HepG2 (cell line): ENCODE measurements at regions not wholly inside any gene's neighbourhood (a gene's known extent, or its start where the extent isn't known, plus 50 kb on each side); places are given as distances from the start of the nearest gene placed in this dataset.

ENCODE experiments used
- ELF1 ChIP-seq: sonication (generic); formaldehyde crosslinking; IDR thresholded peaks from 2 replicates; pipeline ENCODE4 v1.4.0; 2020; ENCODE audit warnings: missing genetic modification reagents
- ELF4 ChIP-seq: sonication (generic); formaldehyde crosslinking; IDR thresholded peaks from 2 replicates; pipeline ENCODE4 v1.5.0; 2020; ENCODE audit warnings: missing genetic modification reagents, mild to moderate bottlenecking, moderate library complexity, borderline replicate concordance
- HDAC1 ChIP-seq: sonication (generic); formaldehyde crosslinking; IDR thresholded peaks from 2 replicates; pipeline ENCODE4 v1.5.1; 2020; ENCODE audit warnings: mild to moderate bottlenecking, missing genetic modification reagents
- HNF4A ChIP-seq: sonication (generic); formaldehyde crosslinking; IDR thresholded peaks from 2 replicates; pipeline ENCODE4 v1.4.0; 2020; ENCODE audit warnings: missing genetic modification reagents
- JUND ChIP-seq: sonication (generic); formaldehyde crosslinking; IDR thresholded peaks from 2 replicates; pipeline ENCODE4 v1.8.0; 2022; ENCODE audit warnings: mild to moderate bottlenecking, missing genetic modification reagents
- NFATC3 ChIP-seq: sonication (generic); formaldehyde crosslinking; IDR thresholded peaks from 2 replicates; pipeline ENCODE4 v1.5.1; 2020; ENCODE audit warnings: mild to moderate bottlenecking, missing genetic modification reagents
- PPARG ChIP-seq: conservative IDR thresholded peaks from 2 replicates; pipeline ENCODE4 v1.6.1; 2016; ENCODE audit warnings: missing biosample characterization, missing genetic modification reagents
- SIX4 ChIP-seq: sonication (generic); formaldehyde crosslinking; IDR thresholded peaks from 2 replicates; pipeline ENCODE4 v1.4.0; 2020; ENCODE audit warnings: missing genetic modification reagents
- ZBTB42 ChIP-seq: sonication (generic); formaldehyde crosslinking; IDR thresholded peaks from 2 replicates; pipeline ENCODE4 v1.5.0; 2020; ENCODE audit warnings: mild to moderate bottlenecking, missing genetic modification reagents
- ZNF75D ChIP-seq: sonication (generic); formaldehyde crosslinking; IDR thresholded peaks from 2 replicates; pipeline ENCODE4 v1.8.1; 2023; ENCODE audit warnings: missing genetic modification reagents, mild to moderate bottlenecking, borderline replicate concordance
- ZNF816 ChIP-seq: sonication (generic); formaldehyde crosslinking; IDR thresholded peaks from 2 replicates; pipeline ENCODE4 v1.8.0; 2022; ENCODE audit warnings: missing genetic modification reagents, mild to moderate bottlenecking, borderline replicate concordance
- ZZZ3 ChIP-seq: sonication (generic); formaldehyde crosslinking; IDR thresholded peaks from 2 replicates; pipeline ENCODE4 v1.4.0; 2020; ENCODE audit warnings: missing genetic modification reagents, mild to moderate bottlenecking, borderline replicate concordance
- TF ChIP-seq, protein P1 (sequence below): sonication (generic); formaldehyde crosslinking; IDR thresholded peaks from 2 replicates; pipeline ENCODE4 v1.4.0; 2020; ENCODE audit warnings: mild to moderate bottlenecking, low read depth, missing genetic modification reagents
- TF ChIP-seq, protein P2 (sequence below): sonication (generic); formaldehyde crosslinking; IDR thresholded peaks from 2 replicates; pipeline ENCODE4 v1.4.0; 2020; ENCODE audit warnings: missing genetic modification reagents, borderline replicate concordance
- TF ChIP-seq, protein P3 (sequence below): sonication (generic); formaldehyde crosslinking; conservative IDR thresholded peaks from 2 replicates; pipeline ENCODE4 v1.8.0; 2022; ENCODE audit warnings: missing genetic modification reagents
- TF ChIP-seq, protein P4 (sequence below): sonication (generic); formaldehyde crosslinking; IDR thresholded peaks from 2 replicates; pipeline ENCODE4 v1.9.0; 2021; ENCODE audit warnings: missing genetic modification reagents, mild to moderate bottlenecking, borderline replicate concordance
- TF ChIP-seq, protein P5 (sequence below): sonication (generic); formaldehyde crosslinking; conservative IDR thresholded peaks from 2 replicates; pipeline ENCODE4 v1.4.0; 2020; ENCODE audit warnings: mild to moderate bottlenecking, missing genetic modification reagents, moderate library complexity

DNA sequence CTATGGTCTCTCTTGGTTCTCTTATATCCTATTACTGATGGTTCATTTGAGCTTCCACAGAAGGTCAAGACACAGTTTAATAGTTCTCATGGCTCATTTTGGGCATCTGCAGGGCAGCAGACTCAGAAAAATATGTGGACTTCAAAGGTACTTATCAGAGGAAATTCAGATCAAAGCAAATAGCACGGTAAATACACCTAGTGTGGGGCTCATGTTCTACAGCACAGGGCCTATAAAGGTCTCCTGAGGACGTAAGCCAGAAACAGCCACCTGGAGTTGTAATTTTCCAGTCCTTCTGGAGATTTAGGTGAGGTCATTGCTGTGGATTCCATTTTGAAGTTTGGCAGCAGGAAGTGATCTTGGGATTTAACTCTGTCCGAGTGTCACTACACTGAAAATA is 134.5 kb upstream of the SGO1 start (continued):
- TF ChIP-seq, protein P1, sequence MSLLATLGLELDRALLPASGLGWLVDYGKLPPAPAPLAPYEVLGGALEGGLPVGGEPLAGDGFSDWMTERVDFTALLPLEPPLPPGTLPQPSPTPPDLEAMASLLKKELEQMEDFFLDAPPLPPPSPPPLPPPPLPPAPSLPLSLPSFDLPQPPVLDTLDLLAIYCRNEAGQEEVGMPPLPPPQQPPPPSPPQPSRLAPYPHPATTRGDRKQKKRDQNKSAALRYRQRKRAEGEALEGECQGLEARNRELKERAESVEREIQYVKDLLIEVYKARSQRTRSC (CRISPR knock-in tag), result no peak
- no peak for TF ChIP-seq ZNF816 (CRISPR knock-in tag)
- peak; percentile 51; the same call in 1 of the 2 replicates for TF ChIP-seq JUND (CRISPR knock-in tag)
- TF ChIP-seq HDAC1 (CRISPR knock-in tag), result 0 out of 2 replicates have a peak, but pooled peaks have one; percentile 35
- no peak for TF ChIP-seq ZZZ3
- no peak for TF ChIP-seq ZNF75D (CRISPR knock-in tag)
- TF ChIP-seq, protein P2, sequence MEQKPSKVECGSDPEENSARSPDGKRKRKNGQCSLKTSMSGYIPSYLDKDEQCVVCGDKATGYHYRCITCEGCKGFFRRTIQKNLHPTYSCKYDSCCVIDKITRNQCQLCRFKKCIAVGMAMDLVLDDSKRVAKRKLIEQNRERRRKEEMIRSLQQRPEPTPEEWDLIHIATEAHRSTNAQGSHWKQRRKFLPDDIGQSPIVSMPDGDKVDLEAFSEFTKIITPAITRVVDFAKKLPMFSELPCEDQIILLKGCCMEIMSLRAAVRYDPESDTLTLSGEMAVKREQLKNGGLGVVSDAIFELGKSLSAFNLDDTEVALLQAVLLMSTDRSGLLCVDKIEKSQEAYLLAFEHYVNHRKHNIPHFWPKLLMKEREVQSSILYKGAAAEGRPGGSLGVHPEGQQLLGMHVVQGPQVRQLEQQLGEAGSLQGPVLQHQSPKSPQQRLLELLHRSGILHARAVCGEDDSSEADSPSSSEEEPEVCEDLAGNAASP (CRISPR knock-in tag), result peak; percentile 100
- TF ChIP-seq ELF4, result no peak
- TF ChIP-seq, protein P3, sequence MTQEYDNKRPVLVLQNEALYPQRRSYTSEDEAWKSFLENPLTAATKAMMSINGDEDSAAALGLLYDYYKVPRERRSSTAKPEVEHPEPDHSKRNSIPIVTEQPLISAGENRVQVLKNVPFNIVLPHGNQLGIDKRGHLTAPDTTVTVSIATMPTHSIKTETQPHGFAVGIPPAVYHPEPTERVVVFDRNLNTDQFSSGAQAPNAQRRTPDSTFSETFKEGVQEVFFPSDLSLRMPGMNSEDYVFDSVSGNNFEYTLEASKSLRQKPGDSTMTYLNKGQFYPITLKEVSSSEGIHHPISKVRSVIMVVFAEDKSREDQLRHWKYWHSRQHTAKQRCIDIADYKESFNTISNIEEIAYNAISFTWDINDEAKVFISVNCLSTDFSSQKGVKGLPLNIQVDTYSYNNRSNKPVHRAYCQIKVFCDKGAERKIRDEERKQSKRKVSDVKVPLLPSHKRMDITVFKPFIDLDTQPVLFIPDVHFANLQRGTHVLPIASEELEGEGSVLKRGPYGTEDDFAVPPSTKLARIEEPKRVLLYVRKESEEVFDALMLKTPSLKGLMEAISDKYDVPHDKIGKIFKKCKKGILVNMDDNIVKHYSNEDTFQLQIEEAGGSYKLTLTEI (CRISPR knock-in tag), result no peak
- TF ChIP-seq HNF4A (CRISPR knock-in tag), result peak; percentile 72
- peak; percentile 83; the same call in 1 of the 2 replicates for TF ChIP-seq PPARG (CRISPR knock-in tag)
- peak; percentile 35; the same call in 1 of the 2 replicates for TF ChIP-seq ELF1 (CRISPR knock-in tag)
- TF ChIP-seq ZBTB42 (CRISPR knock-in tag), result no peak
- TF ChIP-seq SIX4, result peak; percentile 90; the same call in 1 of the 2 replicates
- TF ChIP-seq NFATC3 (CRISPR knock-in tag), result no peak
- TF ChIP-seq, protein P4, sequence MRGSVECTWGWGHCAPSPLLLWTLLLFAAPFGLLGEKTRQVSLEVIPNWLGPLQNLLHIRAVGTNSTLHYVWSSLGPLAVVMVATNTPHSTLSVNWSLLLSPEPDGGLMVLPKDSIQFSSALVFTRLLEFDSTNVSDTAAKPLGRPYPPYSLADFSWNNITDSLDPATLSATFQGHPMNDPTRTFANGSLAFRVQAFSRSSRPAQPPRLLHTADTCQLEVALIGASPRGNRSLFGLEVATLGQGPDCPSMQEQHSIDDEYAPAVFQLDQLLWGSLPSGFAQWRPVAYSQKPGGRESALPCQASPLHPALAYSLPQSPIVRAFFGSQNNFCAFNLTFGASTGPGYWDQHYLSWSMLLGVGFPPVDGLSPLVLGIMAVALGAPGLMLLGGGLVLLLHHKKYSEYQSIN, result no peak
- TF ChIP-seq, protein P5, sequence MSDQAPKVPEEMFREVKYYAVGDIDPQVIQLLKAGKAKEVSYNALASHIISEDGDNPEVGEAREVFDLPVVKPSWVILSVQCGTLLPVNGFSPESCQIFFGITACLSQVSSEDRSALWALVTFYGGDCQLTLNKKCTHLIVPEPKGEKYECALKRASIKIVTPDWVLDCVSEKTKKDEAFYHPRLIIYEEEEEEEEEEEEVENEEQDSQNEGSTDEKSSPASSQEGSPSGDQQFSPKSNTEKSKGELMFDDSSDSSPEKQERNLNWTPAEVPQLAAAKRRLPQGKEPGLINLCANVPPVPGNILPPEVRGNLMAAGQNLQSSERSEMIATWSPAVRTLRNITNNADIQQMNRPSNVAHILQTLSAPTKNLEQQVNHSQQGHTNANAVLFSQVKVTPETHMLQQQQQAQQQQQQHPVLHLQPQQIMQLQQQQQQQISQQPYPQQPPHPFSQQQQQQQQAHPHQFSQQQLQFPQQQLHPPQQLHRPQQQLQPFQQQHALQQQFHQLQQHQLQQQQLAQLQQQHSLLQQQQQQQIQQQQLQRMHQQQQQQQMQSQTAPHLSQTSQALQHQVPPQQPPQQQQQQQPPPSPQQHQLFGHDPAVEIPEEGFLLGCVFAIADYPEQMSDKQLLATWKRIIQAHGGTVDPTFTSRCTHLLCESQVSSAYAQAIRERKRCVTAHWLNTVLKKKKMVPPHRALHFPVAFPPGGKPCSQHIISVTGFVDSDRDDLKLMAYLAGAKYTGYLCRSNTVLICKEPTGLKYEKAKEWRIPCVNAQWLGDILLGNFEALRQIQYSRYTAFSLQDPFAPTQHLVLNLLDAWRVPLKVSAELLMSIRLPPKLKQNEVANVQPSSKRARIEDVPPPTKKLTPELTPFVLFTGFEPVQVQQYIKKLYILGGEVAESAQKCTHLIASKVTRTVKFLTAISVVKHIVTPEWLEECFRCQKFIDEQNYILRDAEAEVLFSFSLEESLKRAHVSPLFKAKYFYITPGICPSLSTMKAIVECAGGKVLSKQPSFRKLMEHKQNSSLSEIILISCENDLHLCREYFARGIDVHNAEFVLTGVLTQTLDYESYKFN (CRISPR knock-in tag), result peak; percentile 95
